GM23338 (cell line): ENCODE measurements at regions not wholly inside any gene's neighbourhood (a gene's known extent, or its start where the extent isn't known, plus 50 kb on each side); places are given as distances from the start of the nearest gene placed in this dataset.

Source experiments
- ATAC-seq: fragments of 200-7000 bp; cut with Tn5 transposase; 3 replicates; pipeline ENCODE4 v1.9.1; 2020
- DNase-seq: peaks from one replicate; pipeline ENCODE4 v3.0.0-alpha.2; 2015; ENCODE audit warnings: low spot score
- H2AFZ ChIP-seq: fragments of 200-600 bp; sonication (generic); 2 replicates; pipeline ENCODE4 v1.8.0; 2016; ENCODE audit warnings: antibody characterized with exemption, mild to moderate bottlenecking, moderate library complexity
- H3F3A ChIP-seq: fragments of 200-600 bp; sonication (generic); replicated peaks from 2 replicates; pipeline ENCODE4 v1.8.0; 2017; ENCODE audit warnings: antibody characterized with exemption, mixed run types, low read depth
- H3K27ac ChIP-seq: fragments of 200-600 bp; sonication (generic); 2 replicates; pipeline ENCODE4 v1.6.1; 2016; ENCODE audit warnings: low read depth
- H3K27me3 ChIP-seq: fragments of 200-600 bp; sonication (generic); 2 replicates; pipeline ENCODE4 v1.8.0; 2016; ENCODE audit warnings: mild to moderate bottlenecking, mixed run types, moderate library complexity; ENCODE audit not compliant: insufficient read depth
- H3K36me3 ChIP-seq: fragments of 200-600 bp; sonication (generic); 2 replicates; pipeline ENCODE4 v1.8.0; 2016; ENCODE audit warnings: mild to moderate bottlenecking; ENCODE audit not compliant: insufficient read depth
- H3K4me1 ChIP-seq: fragments of 200-600 bp; sonication (generic); 2 replicates; pipeline ENCODE4 v1.8.0; 2016; ENCODE audit warnings: mild to moderate bottlenecking, moderate library complexity; ENCODE audit not compliant: insufficient read depth
- H3K4me2 ChIP-seq: fragments of 200-600 bp; sonication (generic); 2 replicates; pipeline ENCODE4 v1.7.1; 2017; ENCODE audit warnings: mixed run types
- H3K4me3 ChIP-seq: fragments of 200-600 bp; sonication (generic); 2 replicates; pipeline ENCODE4 v1.6.1; 2016; ENCODE audit warnings: mixed run types
- H3K79me2 ChIP-seq: fragments of 200-600 bp; sonication (generic); replicated peaks from 2 replicates; pipeline ENCODE4 v1.8.0; 2017; ENCODE audit warnings: mild to moderate bottlenecking; ENCODE audit not compliant: insufficient read depth
- H3K9me2 ChIP-seq: fragments of 200-600 bp; sonication (generic); 2 replicates; pipeline ENCODE4 v1.8.0; 2017; ENCODE audit not compliant: insufficient read depth
- H4K20me1 ChIP-seq: fragments of 200-600 bp; sonication (generic); replicated peaks from 2 replicates; pipeline ENCODE4 v1.8.0; 2017; ENCODE audit warnings: mild to moderate bottlenecking; ENCODE audit not compliant: insufficient read depth
- H3K27ac Mint-ChIP-seq: 2 replicates; pipeline ENCODE4 v1.8.0; 2020; ENCODE audit warnings: inconsistent platforms, mild to moderate bottlenecking, moderate library complexity, mixed read lengths
- H3K27me3 Mint-ChIP-seq: 3 replicates; pipeline ENCODE4 v1.8.0; 2022; ENCODE audit warnings: low read depth, mild to moderate bottlenecking, moderate library complexity, mixed read lengths, inconsistent platforms; ENCODE audit not compliant: insufficient read depth, poor library complexity
- H3K36me3 Mint-ChIP-seq: 3 replicates; pipeline ENCODE4 v1.8.0; 2021; ENCODE audit warnings: low read depth, mild to moderate bottlenecking, inconsistent platforms, moderate library complexity, mixed read lengths
- H3K4me1 Mint-ChIP-seq: 3 replicates; pipeline ENCODE4 v1.8.0; 2020; ENCODE audit warnings: mild to moderate bottlenecking, inconsistent platforms, mixed read lengths
- H3K4me3 Mint-ChIP-seq: 3 replicates; pipeline ENCODE4 v1.8.0; 2021; ENCODE audit warnings: moderate library complexity, mild to moderate bottlenecking, inconsistent platforms, mixed read lengths
- H3K9me3 Mint-ChIP-seq: 3 replicates; pipeline ENCODE4 v1.8.0; 2020; ENCODE audit warnings: moderate library complexity, mild to moderate bottlenecking, inconsistent platforms, mixed read lengths
- ETS1 ChIP-seq: IDR thresholded peaks from 2 replicates; pipeline ENCODE4 v1.6.1; 2016; ENCODE audit warnings: antibody characterized with exemption
- EZH2phosphoT487 ChIP-seq: fragments of 200-600 bp; sonication (generic); IDR thresholded peaks from one replicate; pipeline ENCODE4 v1.8.1; 2018; ENCODE audit warnings: antibody characterized with exemption; ENCODE audit not compliant: unreplicated experiment
- JUNB ChIP-seq: IDR thresholded peaks from one replicate; pipeline ENCODE4 v1.6.1; 2016; ENCODE audit warnings: antibody characterized with exemption; ENCODE audit not compliant: unreplicated experiment
- POLR2AphosphoS5 ChIP-seq: IDR thresholded peaks from 2 replicates; pipeline ENCODE4 v1.6.1; 2016; ENCODE audit warnings: antibody characterized with exemption, low read depth
- ZNF331 ChIP-seq: fragments of 250-450 bp; sonication (Bioruptor Pico); IDR thresholded peaks from 2 replicates; pipeline ENCODE4 v1.5.0; 2020; ENCODE audit warnings: low read depth, mild to moderate bottlenecking, moderate library complexity
- TF ChIP-seq, protein P1 (sequence below): IDR thresholded peaks from one replicate; pipeline ENCODE4 v1.6.1; 2018; ENCODE audit warnings: antibody characterized with exemption; ENCODE audit not compliant: unreplicated experiment

DNA sequence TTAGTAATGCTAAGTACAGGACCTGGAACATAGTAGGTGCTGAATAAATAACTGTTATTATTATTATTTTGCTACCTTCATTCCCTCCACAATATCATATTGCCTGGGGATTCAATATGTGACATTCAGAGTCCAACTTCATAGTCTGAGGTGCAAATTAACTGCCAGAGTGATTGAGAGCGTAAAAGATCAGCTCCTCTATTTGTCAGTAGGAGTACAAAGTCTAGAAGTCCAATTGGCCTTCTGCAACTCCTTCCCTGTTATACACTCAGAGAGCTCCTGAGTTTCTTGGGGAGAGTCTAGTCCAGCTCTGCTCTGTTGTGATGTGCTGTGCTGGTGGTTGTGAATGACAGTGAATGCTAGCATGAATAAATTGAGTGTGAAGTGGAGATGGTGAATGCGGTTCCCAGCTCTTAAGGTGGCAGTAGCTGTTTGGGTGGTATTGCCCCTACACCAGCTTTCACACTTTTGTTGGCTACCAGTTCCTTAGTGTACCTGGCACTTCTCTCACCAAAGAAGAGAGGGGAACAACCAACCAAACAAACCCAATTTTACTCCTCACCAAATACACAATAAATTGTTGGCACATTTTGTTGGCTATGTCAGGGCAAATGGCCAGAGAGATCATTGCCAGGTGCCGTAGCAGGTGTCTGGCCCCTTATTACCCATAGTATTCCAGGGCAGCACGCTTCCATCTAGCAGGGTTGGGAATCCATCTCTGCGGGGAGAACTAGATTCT is 270.1 kb upstream of the TBL1XR1 start (continued):
- TF ChIP-seq, protein P1, sequence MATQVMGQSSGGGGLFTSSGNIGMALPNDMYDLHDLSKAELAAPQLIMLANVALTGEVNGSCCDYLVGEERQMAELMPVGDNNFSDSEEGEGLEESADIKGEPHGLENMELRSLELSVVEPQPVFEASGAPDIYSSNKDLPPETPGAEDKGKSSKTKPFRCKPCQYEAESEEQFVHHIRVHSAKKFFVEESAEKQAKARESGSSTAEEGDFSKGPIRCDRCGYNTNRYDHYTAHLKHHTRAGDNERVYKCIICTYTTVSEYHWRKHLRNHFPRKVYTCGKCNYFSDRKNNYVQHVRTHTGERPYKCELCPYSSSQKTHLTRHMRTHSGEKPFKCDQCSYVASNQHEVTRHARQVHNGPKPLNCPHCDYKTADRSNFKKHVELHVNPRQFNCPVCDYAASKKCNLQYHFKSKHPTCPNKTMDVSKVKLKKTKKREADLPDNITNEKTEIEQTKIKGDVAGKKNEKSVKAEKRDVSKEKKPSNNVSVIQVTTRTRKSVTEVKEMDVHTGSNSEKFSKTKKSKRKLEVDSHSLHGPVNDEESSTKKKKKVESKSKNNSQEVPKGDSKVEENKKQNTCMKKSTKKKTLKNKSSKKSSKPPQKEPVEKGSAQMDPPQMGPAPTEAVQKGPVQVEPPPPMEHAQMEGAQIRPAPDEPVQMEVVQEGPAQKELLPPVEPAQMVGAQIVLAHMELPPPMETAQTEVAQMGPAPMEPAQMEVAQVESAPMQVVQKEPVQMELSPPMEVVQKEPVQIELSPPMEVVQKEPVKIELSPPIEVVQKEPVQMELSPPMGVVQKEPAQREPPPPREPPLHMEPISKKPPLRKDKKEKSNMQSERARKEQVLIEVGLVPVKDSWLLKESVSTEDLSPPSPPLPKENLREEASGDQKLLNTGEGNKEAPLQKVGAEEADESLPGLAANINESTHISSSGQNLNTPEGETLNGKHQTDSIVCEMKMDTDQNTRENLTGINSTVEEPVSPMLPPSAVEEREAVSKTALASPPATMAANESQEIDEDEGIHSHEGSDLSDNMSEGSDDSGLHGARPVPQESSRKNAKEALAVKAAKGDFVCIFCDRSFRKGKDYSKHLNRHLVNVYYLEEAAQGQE: no peak

GRCh38 chr3:177468331-177468730 is 271.0 kb upstream of the TBL1XR1 start:
- Histone ChIP-seq H3K27ac (no peak overlapping the region), H4K20me1 (no peaks in the 10 kb centered on the region), H3K4me3 (no peak overlapping the region), H3K9me2 (no peaks in the 10 kb centered on the region), H3K27me3 (no peaks in the 10 kb centered on the region), H3K4me1 (peaks cover 9% of the 10 kb centered on the region; the same call in 1 of the 2 replicates), H3K36me3 (no peaks in the 10 kb centered on the region), H2AFZ (no peak overlapping the region), H3K79me2 (no peaks in the 10 kb centered on the region), H3K4me2 (no peak overlapping the region), H3F3A (no peaks in the 10 kb centered on the region)
- Mint-ChIP-seq H3K36me3 (no peaks in the 10 kb centered on the region; the same call in 2 of the 3 replicates), H3K9me3 (no peaks in the 10 kb centered on the region), H3K27ac (no peak overlapping the region), H3K4me3 (no peak overlapping the region), H3K4me1 (peaks cover 13% of the 10 kb centered on the region), H3K27me3 (no peaks in the 10 kb centered on the region)
- DNase-seq (no peak), ATAC-seq (no peak)
- TF ChIP-seq ZNF331: no peak

- Mint-ChIP-seq H3K4me1 (peaks cover 9% of the 10 kb centered on the region), H3K4me3 (no peak overlapping the region), H3K27ac (no peak overlapping the region), H3K36me3 (no peaks in the 10 kb centered on the region; the same call in 2 of the 3 replicates), H3K9me3 (no peaks in the 10 kb centered on the region), H3K27me3 (no peaks in the 10 kb centered on the region)
- no peaks in the 10 kb centered on the region for H3K79me2 ChIP-seq
- no peak overlapping the region for H3K27ac ChIP-seq
- H3K9me2 ChIP-seq: no peaks in the 10 kb centered on the region
- no peaks in the 10 kb centered on the region for H3F3A ChIP-seq
- no peak overlapping the region for H3K4me2 ChIP-seq
- no peaks in the 10 kb centered on the region for H4K20me1 ChIP-seq
- peaks cover 5% of the 10 kb centered on the region; the same call in 1 of the 2 replicates for H3K4me1 ChIP-seq
- no peak overlapping the region for H2AFZ ChIP-seq
- DNase-seq: no peak
- no peak overlapping the region for H3K4me3 ChIP-seq
- no peaks in the 10 kb centered on the region for H3K36me3 ChIP-seq
- no peak for ATAC-seq
- H3K27me3 ChIP-seq: no peaks in the 10 kb centered on the region
- TF ChIP-seq JUNB (no peak), POLR2AphosphoS5 (no peak), EZH2phosphoT487 (no peak), ETS1 (no peak)
- TF ChIP-seq, protein P1: no peak
Measured at GRCh38 chr3:177468816-177469215, 271.5 kb upstream of the TBL1XR1 start.
